CD4-positive, alpha-beta memory T cell (primary cell): ENCODE measurements at regions not wholly inside any gene's neighbourhood (a gene's known extent, or its start where the extent isn't known, plus 50 kb on each side); places are given as distances from the start of the nearest gene placed in this dataset.

Experiments used
- CTCF ChIA-PET: fragments of 350-600 bp; sonication (Branson Sonifier 250); formaldehyde crosslinking; loops from one replicate; lab custom pipeline; 2021; ENCODE audit warnings: inconsistent platforms; ENCODE audit not compliant: partially characterized antibody; lab: Charles Lee
- POLR2A ChIA-PET: fragments of 350-600 bp; sonication (Branson Sonifier 250); formaldehyde crosslinking; loops from one replicate; lab custom pipeline; 2021; ENCODE audit not compliant: partially characterized antibody; lab: Charles Lee
- DNase-seq, 5 donors: peaks; one replicate each; pipeline versions ENCODE4 v3.0.0 to v3.0.0-alpha.2; 2020 to 2022; ENCODE audit warnings: mixed read lengths in 1 of 5
- H3K27ac ChIP-seq: one replicate; pipeline ENCODE4 v1.7.0; 2013; ENCODE audit warnings: low read depth, low read length
- H3K27me3 ChIP-seq: 2 replicates; pipeline ENCODE4 v1.7.0; 2013; ENCODE audit warnings: mild to moderate bottlenecking, low read length, moderate library complexity; ENCODE audit not compliant: insufficient read depth
- H3K36me3 ChIP-seq: 2 replicates; pipeline ENCODE4 v1.7.0; 2013; ENCODE audit warnings: mild to moderate bottlenecking, low read length, moderate library complexity; ENCODE audit not compliant: insufficient read depth
- H3K4me1 ChIP-seq: 2 replicates; pipeline ENCODE4 v1.7.0; 2013; ENCODE audit warnings: mild to moderate bottlenecking, low read length, moderate library complexity; ENCODE audit not compliant: insufficient read depth
- H3K4me3 ChIP-seq, 2 donors: one replicate each; pipeline ENCODE4 v1.7.0; 2013; ENCODE audit warnings: low read length in 2 of 2, mild to moderate bottlenecking in 1 of 2
- H3K9me3 ChIP-seq, 2 donors: one replicate each; pipeline ENCODE4 v1.7.0; 2013; ENCODE audit warnings: low read length in 2 of 2, control low read depth in 1 of 2; ENCODE audit not compliant: control insufficient read depth in 1 of 2
- H3K27ac Mint-ChIP-seq, 7 donors: one replicate each; pipeline ENCODE4 v1.8.0; 2020 to 2021; ENCODE audit warnings: mixed read lengths in 7 of 7, mild to moderate bottlenecking in 6 of 7, inconsistent platforms in 3 of 7, moderate library complexity in 3 of 7
- H3K27me3 Mint-ChIP-seq, 2 donors: one replicate each; pipeline ENCODE4 v1.8.0; 2020 to 2021; ENCODE audit warnings: mixed read lengths in 2 of 2
- H3K36me3 Mint-ChIP-seq, 2 donors: one replicate each; pipeline ENCODE4 v1.8.0; 2020 to 2021; ENCODE audit warnings: mixed read lengths in 2 of 2, inconsistent platforms in 1 of 2, mild to moderate bottlenecking in 1 of 2
- H3K4me1 Mint-ChIP-seq, 4 donors: one replicate each; pipeline ENCODE4 v1.8.0; 2020 to 2021; ENCODE audit warnings: mixed read lengths in 4 of 4, mild to moderate bottlenecking in 1 of 4
- H3K4me3 Mint-ChIP-seq, 8 donors: one replicate each; pipeline ENCODE4 v1.8.0; 2020 to 2021; ENCODE audit warnings: mixed read lengths in 8 of 8, mild to moderate bottlenecking in 7 of 8, moderate library complexity in 6 of 8, inconsistent platforms in 3 of 8
- H3K9me3 Mint-ChIP-seq, 8 donors: one replicate each; pipeline ENCODE4 v1.8.0; 2020 to 2021; ENCODE audit warnings: mixed read lengths in 8 of 8, mild to moderate bottlenecking in 5 of 8, inconsistent platforms in 3 of 8, moderate library complexity in 1 of 8
- intact Hi-C: fragments of 100-400 bp; cut with micrococcal nuclease; formaldehyde crosslinking; loops from one replicate; pipeline ENCODE4 v1.15.1; 2023

DNA sequence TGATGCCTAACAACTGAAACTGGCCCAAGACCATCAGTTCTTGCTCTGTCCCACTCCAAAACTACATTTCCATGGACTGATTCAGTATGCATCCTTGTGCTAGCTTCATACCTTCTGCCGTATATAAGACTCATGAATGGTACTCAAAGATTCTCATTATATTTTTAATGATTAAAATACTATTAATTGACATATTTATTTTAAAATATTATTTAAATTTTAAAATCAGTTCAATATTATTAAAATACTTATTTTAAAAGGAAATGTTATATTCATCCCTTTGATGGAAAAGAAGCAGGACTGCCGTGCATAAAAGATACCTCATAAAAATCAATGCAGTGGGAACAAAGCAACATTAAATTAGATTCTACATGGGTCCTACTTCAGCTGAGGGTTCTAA, 153.4 kb downstream of the AXIN2 start:
- Mint-ChIP-seq H3K4me3 (no peak overlapping the region), H3K27ac (no peak overlapping the region), H3K27me3 (peaks cover 5 to 7% of the 10 kb centered on the region in 2 donors), H3K36me3 (no peaks in the 10 kb centered on the region), H3K4me1 (no peaks in the 10 kb centered on the region), H3K9me3 (peaks cover 0 to 1% (median 0%) of the 10 kb centered on the region in 8 donors)
- no peaks in the 10 kb centered on the region for H3K9me3 ChIP-seq
- no peaks in the 10 kb centered on the region for H3K4me1 ChIP-seq
- H3K36me3 ChIP-seq = no peaks in the 10 kb centered on the region
- no peaks in the 10 kb centered on the region for H3K27me3 ChIP-seq
- no peak for DNase-seq
- no peak overlapping the region for H3K4me3 ChIP-seq
- H3K27ac ChIP-seq = no peak overlapping the region
- CTCF ChIA-PET = no interaction called here
- intact Hi-C loops = no loop called here
- POLR2A ChIA-PET = interaction anchor here (0.6 kb wide), 1 partner anchor 185 kb away, joined by 3 read pairs; no protein-coding TSS in a partner anchor

DNA sequence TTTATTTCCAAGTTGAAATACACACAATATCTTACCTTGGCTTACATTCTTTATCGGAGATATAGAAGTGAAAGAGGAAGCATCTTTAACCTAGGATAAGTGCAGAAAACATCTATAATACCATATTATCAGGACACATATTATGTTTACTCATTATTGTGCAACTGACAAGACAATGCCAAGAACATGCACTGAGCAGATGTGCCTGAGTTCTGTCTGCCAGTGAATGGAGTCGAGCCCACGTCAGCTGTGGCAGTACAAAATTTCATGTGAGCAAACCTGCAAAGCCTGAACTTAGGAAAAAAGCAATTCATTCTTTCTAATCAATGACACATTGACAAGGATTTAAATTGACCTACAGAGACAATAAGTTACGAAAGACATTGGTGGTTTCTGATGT, 154.4 kb downstream of the AXIN2 start:
- no peaks in the 10 kb centered on the region for H3K27me3 ChIP-seq
- Mint-ChIP-seq H3K36me3 (no peaks in the 10 kb centered on the region), H3K9me3 (peaks cover 0 to 1% (median 0%) of the 10 kb centered on the region in 8 donors), H3K27me3 (peaks cover 5 to 7% of the 10 kb centered on the region in 2 donors), H3K4me3 (no peak overlapping the region), H3K4me1 (peaks cover 0 to 6% (median 4%) of the 10 kb centered on the region in 4 donors), H3K27ac (no peak overlapping the region)
- no peak for DNase-seq
- H3K4me3 ChIP-seq = no peak overlapping the region
- H3K36me3 ChIP-seq = no peaks in the 10 kb centered on the region
- POLR2A ChIA-PET = no interaction called here
- no peaks in the 10 kb centered on the region for H3K9me3 ChIP-seq
- H3K4me1 ChIP-seq = no peaks in the 10 kb centered on the region
- H3K27ac ChIP-seq = no peak overlapping the region
- CTCF ChIA-PET = no interaction called here
- intact Hi-C loops = no loop called here

DNA sequence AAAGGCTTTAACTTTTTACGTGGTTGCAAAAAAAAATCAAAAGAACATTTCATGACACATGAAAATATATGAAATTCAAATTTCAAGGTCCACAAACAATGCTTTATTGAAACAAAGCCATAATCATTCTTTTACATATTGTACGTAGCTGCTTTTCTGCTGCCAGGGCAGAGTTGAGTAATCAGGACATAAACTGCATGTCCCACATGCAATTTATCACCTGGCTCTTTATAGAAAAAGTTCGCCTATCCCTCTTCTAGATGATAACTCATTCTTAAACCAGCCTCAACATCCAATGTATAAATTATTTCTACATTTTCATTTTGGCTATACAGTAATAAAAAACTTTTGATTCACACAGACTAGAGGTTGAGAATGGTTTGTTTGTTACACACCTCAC, 154.9 kb downstream of the AXIN2 start:
- no peaks in the 10 kb centered on the region for H3K4me1 ChIP-seq
- DNase-seq = no peak
- Mint-ChIP-seq H3K9me3 (no peaks in the 10 kb centered on the region), H3K36me3 (no peaks in the 10 kb centered on the region), H3K4me3 (no peak overlapping the region), H3K27ac (no peak overlapping the region), H3K27me3 (peaks cover 5 to 8% of the 10 kb centered on the region in 2 donors), H3K4me1 (peaks cover 0 to 11% (median 9%) of the 10 kb centered on the region in 4 donors)
- CTCF ChIA-PET = no interaction called here
- no peaks in the 10 kb centered on the region for H3K27me3 ChIP-seq
- no peaks in the 10 kb centered on the region for H3K9me3 ChIP-seq
- POLR2A ChIA-PET = no interaction called here
- intact Hi-C loops = no loop called here
- no peak overlapping the region for H3K4me3 ChIP-seq
- H3K36me3 ChIP-seq = no peaks in the 10 kb centered on the region
- H3K27ac ChIP-seq = no peak overlapping the region

DNA sequence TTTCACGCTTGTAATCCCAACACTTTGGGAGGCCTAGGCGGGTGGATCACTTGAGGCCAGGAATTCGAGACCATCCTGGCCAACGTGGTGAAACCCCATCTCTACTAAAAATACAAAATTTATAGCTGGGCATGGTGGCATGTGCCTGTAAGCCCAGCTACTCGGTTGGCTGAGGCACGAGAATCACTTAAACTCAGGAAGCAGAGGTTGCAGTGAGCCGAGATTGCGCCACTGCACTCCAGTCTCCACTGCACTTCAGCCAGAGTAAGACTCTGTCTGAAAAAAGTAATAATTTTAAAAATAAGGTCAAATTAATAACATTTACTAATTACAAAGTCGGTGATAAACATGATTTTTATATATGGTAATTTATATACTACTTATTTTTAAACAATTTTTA, 155.9 kb downstream of the AXIN2 start:
- POLR2A ChIA-PET = no interaction called here
- Histone ChIP-seq H3K27me3 (no peaks in the 10 kb centered on the region), H3K9me3 (no peaks in the 10 kb centered on the region), H3K4me3 (no peak overlapping the region), H3K4me1 (no peaks in the 10 kb centered on the region), H3K36me3 (no peaks in the 10 kb centered on the region), H3K27ac (no peak overlapping the region)
- DNase-seq = no peak
- H3K27ac Mint-ChIP-seq = no peak overlapping the region
- H3K9me3 Mint-ChIP-seq = no peaks in the 10 kb centered on the region
- H3K4me3 Mint-ChIP-seq = no peak overlapping the region
- peaks cover 8% of the 10 kb centered on the region in 2 donors for H3K27me3 Mint-ChIP-seq
- CTCF ChIA-PET = interaction anchor here (0.7 kb wide), 1 partner anchor 389 kb away, joined by 3 read pairs; no protein-coding TSS in a partner anchor
- intact Hi-C loops = no loop called here
- no peaks in the 10 kb centered on the region for H3K36me3 Mint-ChIP-seq
- H3K4me1 Mint-ChIP-seq = peaks cover 0 to 18% (median 13%) of the 10 kb centered on the region in 4 donors

DNA sequence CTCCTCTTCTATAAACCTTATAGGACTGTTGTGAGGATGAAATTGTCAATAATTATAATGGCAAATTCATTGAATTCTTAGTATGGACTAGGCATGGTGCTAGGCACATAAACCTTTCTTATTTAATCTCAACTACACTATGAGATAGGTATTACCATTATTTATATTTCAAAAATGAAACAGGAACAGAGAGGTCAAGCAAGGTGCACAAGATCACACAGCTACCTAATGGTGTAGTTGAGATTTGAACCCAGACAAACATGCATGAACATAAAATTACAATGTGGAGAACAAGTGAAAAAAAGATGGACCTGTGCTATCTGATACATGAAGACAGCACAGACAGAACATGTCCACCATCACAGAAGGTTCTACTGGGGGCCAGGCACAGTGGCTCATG, 156.7 kb downstream of the AXIN2 start:
- no peaks in the 10 kb centered on the region for H3K4me1 ChIP-seq
- H3K9me3 ChIP-seq = no peaks in the 10 kb centered on the region
- Mint-ChIP-seq H3K27ac (no peak overlapping the region), H3K9me3 (no peaks in the 10 kb centered on the region), H3K27me3 (peaks cover 11 to 13% of the 10 kb centered on the region in 2 donors), H3K36me3 (peaks cover 0 to 2% of the 10 kb centered on the region in 2 donors), H3K4me1 (peaks cover 0 to 18% (median 13%) of the 10 kb centered on the region in 4 donors), H3K4me3 (no peak overlapping the region)
- no peak overlapping the region for H3K4me3 ChIP-seq
- POLR2A ChIA-PET = no interaction called here
- H3K27ac ChIP-seq = no peak overlapping the region
- DNase-seq = no peak
- no peaks in the 10 kb centered on the region for H3K36me3 ChIP-seq
- H3K27me3 ChIP-seq = no peaks in the 10 kb centered on the region
- intact Hi-C loops = no loop called here
- CTCF ChIA-PET = no interaction called here

DNA sequence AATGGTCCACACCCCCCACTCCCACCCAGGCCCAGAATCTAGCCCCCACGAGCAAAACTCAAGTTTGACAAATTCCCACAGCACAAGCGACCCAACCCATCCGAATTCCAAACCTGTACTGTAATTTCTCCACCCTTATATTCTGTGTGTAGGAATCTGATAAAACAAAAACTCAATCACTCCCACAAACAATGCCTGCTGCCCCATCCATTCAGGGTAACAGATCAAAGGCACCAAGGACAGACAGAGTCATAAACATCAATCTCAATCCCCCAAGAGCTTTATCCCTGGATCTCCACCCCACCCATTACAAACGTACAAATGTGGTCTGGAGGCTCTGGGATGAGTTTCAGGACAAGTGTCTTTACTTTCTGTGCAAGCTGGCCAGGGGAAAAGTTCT, 157.8 kb downstream of the AXIN2 start:
- intact Hi-C loops = no loop called here
- no peaks in the 10 kb centered on the region for H3K9me3 ChIP-seq
- Mint-ChIP-seq H3K27ac (no peak overlapping the region), H3K27me3 (peaks cover 7 to 13% of the 10 kb centered on the region in 2 donors), H3K4me3 (no peak overlapping the region), H3K9me3 (no peaks in the 10 kb centered on the region), H3K4me1 (peaks cover 0 to 18% (median 13%) of the 10 kb centered on the region in 4 donors), H3K36me3 (peaks cover 0 to 3% of the 10 kb centered on the region in 2 donors)
- no peaks in the 10 kb centered on the region for H3K4me1 ChIP-seq
- H3K4me3 ChIP-seq = no peak overlapping the region
- no peak overlapping the region for H3K27ac ChIP-seq
- ChIA-PET POLR2A (no interaction called here), CTCF (no interaction called here)
- H3K36me3 ChIP-seq = no peaks in the 10 kb centered on the region
- H3K27me3 ChIP-seq = no peaks in the 10 kb centered on the region
- DNase-seq = no peak

DNA sequence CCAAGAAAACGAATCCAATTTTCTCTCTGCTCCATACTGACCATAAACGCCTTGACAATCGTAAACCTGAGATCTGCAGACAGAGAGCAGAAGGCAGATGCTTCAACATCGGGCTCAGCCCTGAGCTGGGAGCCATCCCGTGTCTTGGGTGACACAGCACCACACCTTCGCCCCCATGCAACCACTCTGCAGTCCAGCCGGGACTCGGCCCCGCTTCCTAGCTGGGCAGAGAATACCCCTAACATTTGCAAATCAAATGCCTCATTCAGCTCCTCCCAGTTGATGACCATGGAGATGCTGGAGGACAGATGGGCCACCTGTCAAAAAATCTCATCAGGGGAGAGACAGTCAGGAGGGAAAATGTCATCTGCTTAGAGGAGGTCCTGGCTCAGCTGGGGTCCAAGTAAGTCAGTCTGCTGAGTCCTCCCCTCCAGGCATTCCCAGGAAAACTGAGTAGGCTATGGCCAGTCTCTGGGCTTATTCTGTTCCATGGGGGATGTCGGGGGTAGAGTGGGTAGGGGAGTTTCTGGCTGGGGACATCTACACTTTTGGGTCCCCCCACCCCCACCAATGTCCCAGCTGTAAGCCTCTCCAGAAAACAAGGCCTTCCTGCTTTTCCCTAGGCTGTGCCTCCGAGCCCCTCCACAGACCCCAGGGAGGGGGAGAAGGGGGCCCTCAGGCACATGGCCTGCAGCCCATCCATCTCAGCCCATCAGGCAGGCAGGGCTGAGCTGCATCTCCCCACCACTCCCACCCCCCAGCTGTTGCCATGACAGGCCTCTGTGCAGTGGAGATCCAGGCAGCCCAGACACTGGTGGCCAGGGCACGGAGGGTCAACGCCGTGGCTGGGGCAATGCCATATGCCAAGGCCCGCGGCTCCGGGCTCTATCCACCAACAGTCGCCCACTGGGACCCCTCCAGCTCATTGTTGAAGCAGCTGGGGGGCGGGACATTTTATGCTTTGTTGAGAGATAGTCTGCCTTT, 158.6 kb downstream of the AXIN2 start:
- Mint-ChIP-seq H3K27me3 (peaks cover 7 to 11% of the 10 kb centered on the region in 2 donors), H3K27ac (no peak overlapping the region), H3K9me3 (no peaks in the 10 kb centered on the region), H3K4me1 (peaks cover 0 to 18% (median 13%) of the 10 kb centered on the region in 4 donors), H3K36me3 (peaks cover 0 to 3% of the 10 kb centered on the region in 2 donors), H3K4me3 (no peak overlapping the region)
- H3K4me1 ChIP-seq = no peaks in the 10 kb centered on the region
- H3K27me3 ChIP-seq = no peaks in the 10 kb centered on the region
- intact Hi-C loops = no loop called here
- H3K4me3 ChIP-seq = no peak overlapping the region
- no peaks in the 10 kb centered on the region for H3K9me3 ChIP-seq
- H3K36me3 ChIP-seq = no peaks in the 10 kb centered on the region
- ChIA-PET POLR2A (no interaction called here), CTCF (no interaction called here)
- no peak overlapping the region for H3K27ac ChIP-seq
- DNase-seq = no peak
